ACHN (cell line): ENCODE measurements at regions not wholly inside any gene's neighbourhood (a gene's known extent, or its start where the extent isn't known, plus 50 kb on each side); places are given as distances from the start of the nearest gene placed in this dataset.

Experiments used
- DNase-seq: peaks from one replicate; pipeline ENCODE4 v3.0.0-alpha.2; 2015
- in situ Hi-C: cut with HindIII; loops from 2 replicates; pipeline ENCODE4 v1.10.0; 2017; ENCODE audit warnings: low sequenced_read_pairs, low pct_ligation_motif_present, low pct_unique_long_range_greater_than_20kb

- in situ Hi-C loops = no loop called here
- no peak for DNase-seq
Measured at GRCh38 chr5:17806818-17807468, 172.7 kb downstream of the TAF11L14 start.

- in situ Hi-C loops = no loop called here
- DNase-seq = no peak
Measured at GRCh38 chr5:17808566-17808965, 174.3 kb downstream of the TAF11L14 start.

GRCh38 chr5:17810734-17811133, 176.5 kb downstream of the TAF11L14 start:
- in situ Hi-C loops = no loop called here
- DNase-seq = no peak

- no peak for DNase-seq
- in situ Hi-C loops = no loop called here
Measured at GRCh38 chr5:17813214-17813613, 179.0 kb downstream of the TAF11L14 start.

GRCh38 chr5:17816505-17816904, 182.2 kb downstream of the TAF11L14 start:
- in situ Hi-C loops = no loop called here
- no peak for DNase-seq

- in situ Hi-C loops = no loop called here
- DNase-seq = no peak
Measured at GRCh38 chr5:17816944-17817343, 182.7 kb downstream of the TAF11L14 start.

GRCh38 chr5:17817990-17818389, 183.7 kb downstream of the TAF11L14 start:
- DNase-seq = no peak
- in situ Hi-C loops = no loop called here

GRCh38 chr5:17819783-17820182, 185.5 kb downstream of the TAF11L14 start:
- in situ Hi-C loops = no loop called here

GRCh38 chr5:17828681-17829080, 194.4 kb downstream of the TAF11L14 start:
- no peak for DNase-seq
- in situ Hi-C loops = no loop called here

More at GRCh38 chr5:17819783-17820182, 185.5 kb downstream of the TAF11L14 start:
- DNase-seq = no peak

- DNase-seq = no peak
- in situ Hi-C loops = no loop called here
Measured at GRCh38 chr5:17829456-17829855, 195.2 kb downstream of the TAF11L14 start.

GRCh38 chr5:17831279-17831678, 197.0 kb downstream of the TAF11L14 start:
- no peak for DNase-seq
- in situ Hi-C loops = no loop called here

GRCh38 chr5:17832949-17833745, 198.9 kb downstream of the TAF11L14 start:
- in situ Hi-C loops = no loop called here
- no peak for DNase-seq

- in situ Hi-C loops = no loop called here
- DNase-seq = no peak
Measured at GRCh38 chr5:17837757-17838156, 203.5 kb downstream of the TAF11L14 start.

- no peak for DNase-seq
- in situ Hi-C loops = no loop called here
Measured at GRCh38 chr5:17838469-17838868, 204.2 kb downstream of the TAF11L14 start.

GRCh38 chr5:17839848-17840247, 205.6 kb downstream of the TAF11L14 start:
- no peak for DNase-seq
- in situ Hi-C loops = no loop called here

- DNase-seq = no peak
- in situ Hi-C loops = no loop called here
Measured at GRCh38 chr5:17846496-17846895, 212.2 kb downstream of the TAF11L14 start.

- DNase-seq = no peak
- in situ Hi-C loops = no loop called here
Measured at GRCh38 chr5:17847286-17847685, 213.0 kb downstream of the TAF11L14 start.

- in situ Hi-C loops = no loop called here
- no peak for DNase-seq
Measured at GRCh38 chr5:17852111-17852510, 217.9 kb downstream of the TAF11L14 start.

GRCh38 chr5:17852740-17853139, 218.5 kb downstream of the TAF11L14 start:
- no peak for DNase-seq
- in situ Hi-C loops = no loop called here

- DNase-seq = no peak
- in situ Hi-C loops = no loop called here
Measured at GRCh38 chr5:17854901-17855300, 220.6 kb downstream of the TAF11L14 start.
